Ectodermal cell (in vitro differentiated cells): ENCODE measurements at regions not wholly inside any gene's neighbourhood (a gene's known extent, or its start where the extent isn't known, plus 50 kb on each side); places are given as distances from the start of the nearest gene placed in this dataset.

ENCODE experiments used
- H3K27ac ChIP-seq: 2 replicates; pipeline ENCODE4 v1.7.0; 2013; ENCODE audit warnings: mild to moderate bottlenecking, low read depth, low read length; ENCODE audit not compliant: insufficient read depth, poor library complexity, severe bottlenecking
- H3K27me3 ChIP-seq: 2 replicates; pipeline ENCODE4 v1.7.0; 2013; ENCODE audit warnings: mild to moderate bottlenecking, low read length; ENCODE audit not compliant: insufficient read depth, control insufficient read depth, poor library complexity, severe bottlenecking
- H3K36me3 ChIP-seq: one replicate; pipeline ENCODE4 v1.7.0; 2013; ENCODE audit warnings: low read length; ENCODE audit not compliant: control insufficient read depth, insufficient read depth
- H3K4me1 ChIP-seq: one replicate; pipeline ENCODE4 v1.7.0; 2013; ENCODE audit warnings: low read length; ENCODE audit not compliant: control insufficient read depth, insufficient read depth
- H3K4me3 ChIP-seq: 2 replicates; pipeline ENCODE4 v1.7.0; 2013; ENCODE audit warnings: low read depth, low read length, control low read depth; ENCODE audit not compliant: insufficient read depth
- H3K9me3 ChIP-seq: 2 replicates; pipeline ENCODE4 v1.7.0; 2013; ENCODE audit warnings: mild to moderate bottlenecking, low read length, moderate library complexity; ENCODE audit not compliant: control insufficient read depth
- WGBS, 2 experiments: methylation state at CpG; one replicate each; pipeline ENCODE4 v1.1.7; 2013; ENCODE audit warnings: missing lambda C conversion rate in 2 of 2; 5-methylcytosine and 5-hydroxymethylcytosine counted together

DNA sequence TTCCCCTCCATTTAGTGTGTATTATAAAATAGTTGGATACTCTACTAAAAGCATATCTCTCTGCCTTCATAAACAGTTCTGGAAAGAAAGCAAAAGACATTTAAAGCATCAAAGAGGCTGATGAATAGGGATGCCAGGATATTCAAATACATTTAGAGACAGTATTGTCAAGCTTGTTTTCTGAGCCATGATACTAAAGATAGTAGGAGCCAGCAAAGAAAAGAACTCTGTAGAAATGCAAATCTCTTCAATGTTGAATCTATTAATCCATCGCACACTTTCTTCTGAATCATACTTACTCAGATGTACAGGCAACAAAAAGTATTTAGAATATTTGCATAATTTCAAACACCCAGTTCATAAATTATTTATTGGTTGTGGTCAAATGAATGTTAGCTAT is 207.1 kb upstream of the MEF2C start:
- Histone ChIP-seq H3K4me1 (no peaks in the 10 kb centered on the region), H3K36me3 (no peaks in the 10 kb centered on the region), H3K9me3 (no peaks in the 10 kb centered on the region), H3K4me3 (no peak overlapping the region), H3K27me3 (no peaks in the 10 kb centered on the region), H3K27ac (no peak overlapping the region)
- 100% methylated on average over 1 of the region's 1 CpG for WGBS, 2 experiments

DNA sequence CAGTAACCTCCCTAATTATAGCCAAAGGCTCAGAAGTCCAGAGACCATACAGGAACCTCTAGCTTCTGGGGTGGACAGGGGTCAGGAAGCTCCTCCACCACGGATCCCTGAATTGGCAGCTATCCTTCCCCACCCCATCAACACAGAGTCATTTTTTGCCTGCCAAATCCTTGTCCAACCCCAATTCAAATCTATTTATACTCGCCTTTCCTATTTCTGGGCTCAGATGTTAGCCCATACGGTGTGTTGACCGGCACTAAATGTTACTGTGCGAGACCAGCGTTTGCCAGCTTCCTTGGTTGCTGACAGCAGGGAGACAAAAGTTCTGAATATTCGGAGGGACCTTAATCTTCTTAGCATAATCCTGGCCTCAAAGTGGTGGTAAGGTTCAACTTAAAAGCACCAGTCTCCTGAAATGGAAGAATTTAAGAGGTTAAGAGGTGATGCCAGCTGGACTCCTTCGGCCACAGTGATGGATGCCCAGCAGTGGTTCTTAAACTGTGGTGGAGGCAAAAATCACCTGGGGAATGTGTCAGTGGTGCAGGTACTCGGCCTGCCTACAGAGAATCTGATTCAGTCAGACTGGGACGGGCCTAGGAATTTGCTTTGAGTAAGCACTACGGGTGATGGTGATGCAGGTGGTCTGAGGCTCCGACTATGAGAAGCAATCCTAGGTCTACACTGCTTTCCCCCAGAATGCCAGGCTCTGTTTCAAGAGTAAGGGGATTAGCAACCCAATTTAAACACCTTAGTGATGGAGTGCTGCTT is 204.8 kb upstream of the MEF2C start:
- Histone ChIP-seq H3K27ac (no peak overlapping the region), H3K4me1 (no peaks in the 10 kb centered on the region), H3K4me3 (no peak overlapping the region), H3K9me3 (no peaks in the 10 kb centered on the region), H3K27me3 (no peaks in the 10 kb centered on the region), H3K36me3 (no peaks in the 10 kb centered on the region)
- 75 to 78% methylated on average over 12 of the region's 12 CpGs for WGBS, 2 experiments

DNA sequence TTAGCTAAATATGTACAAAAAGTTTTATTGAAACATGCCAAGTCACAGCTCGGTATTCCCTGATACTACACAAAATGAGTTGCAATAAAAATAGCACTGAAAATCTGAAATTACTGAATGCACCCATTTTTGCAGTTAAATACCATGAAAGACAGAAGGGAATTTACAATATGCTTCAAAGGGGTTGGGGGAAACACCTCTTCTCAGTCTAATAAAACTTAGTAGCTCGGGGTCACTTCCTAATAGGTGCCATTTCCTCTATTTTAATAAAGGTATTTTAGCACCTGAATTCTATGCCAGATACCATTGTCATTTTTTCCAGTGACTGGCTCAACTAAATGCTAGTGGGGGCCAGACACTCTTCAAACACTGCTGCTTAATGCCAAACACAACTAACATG is 204.1 kb upstream of the MEF2C start:
- no peak overlapping the region for H3K27ac ChIP-seq
- no peaks in the 10 kb centered on the region for H3K9me3 ChIP-seq
- no peaks in the 10 kb centered on the region for H3K36me3 ChIP-seq
- H3K4me3 ChIP-seq = no peak overlapping the region
- H3K27me3 ChIP-seq = no peaks in the 10 kb centered on the region
- WGBS, 2 experiments = 89 to 97% methylated on average over 1 to 2 of the region's 2 CpGs
- no peaks in the 10 kb centered on the region for H3K4me1 ChIP-seq

DNA sequence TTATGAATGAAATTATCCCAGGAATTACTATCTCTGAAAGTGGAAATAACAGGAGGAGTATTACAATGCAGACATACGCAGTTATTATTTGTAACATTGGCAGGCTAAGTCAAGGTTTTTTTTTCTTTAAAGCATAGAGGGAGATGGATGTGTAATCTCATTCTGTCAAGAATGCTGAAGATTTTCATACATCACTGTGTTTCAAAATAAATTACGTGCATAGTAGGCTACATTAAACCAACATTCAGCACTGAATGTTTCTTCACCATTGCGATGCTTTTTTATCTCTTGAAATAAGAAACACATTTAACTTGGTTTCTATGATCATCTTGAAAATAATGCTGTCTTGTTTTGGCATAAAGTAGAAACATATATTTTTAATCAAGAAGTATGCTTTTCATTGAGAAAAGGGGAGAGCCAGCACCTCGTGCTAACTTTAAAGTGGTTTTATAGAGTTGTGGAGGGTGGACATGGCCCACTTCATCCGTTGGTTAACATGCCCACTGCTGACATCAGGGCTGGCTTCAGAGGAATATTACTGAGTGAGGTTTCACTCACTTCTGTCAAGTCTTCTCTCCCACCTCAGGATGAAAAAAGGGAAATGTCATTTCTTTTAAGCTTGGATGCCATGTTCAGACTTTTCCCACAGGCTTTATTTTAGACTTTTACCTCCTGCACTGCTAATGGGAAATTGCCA is 203.6 kb upstream of the MEF2C start:
- Histone ChIP-seq H3K27ac (no peak overlapping the region), H3K27me3 (no peaks in the 10 kb centered on the region), H3K4me1 (no peaks in the 10 kb centered on the region), H3K9me3 (no peaks in the 10 kb centered on the region), H3K36me3 (no peaks in the 10 kb centered on the region), H3K4me3 (no peak overlapping the region)
- WGBS, 2 experiments = 95 to 97% methylated on average over 4 to 5 of the region's 5 CpGs

DNA sequence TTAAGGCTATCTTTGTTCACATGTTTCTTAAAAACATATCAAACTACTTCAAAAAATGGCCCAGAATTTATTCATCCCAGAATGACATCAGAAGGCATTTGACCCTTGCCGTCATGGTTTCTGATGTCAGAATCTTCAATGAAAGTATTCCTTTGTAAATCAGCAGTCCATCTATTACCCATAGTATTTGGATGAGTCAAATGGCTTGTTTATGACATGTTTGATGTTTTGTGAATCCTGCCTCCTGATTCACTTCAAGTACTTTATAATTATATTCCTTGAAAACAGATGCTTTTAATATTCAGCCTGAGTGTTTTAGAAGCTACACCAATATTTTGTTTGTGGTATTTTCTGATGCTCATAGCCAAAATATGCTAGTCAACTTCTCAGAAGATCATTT is 200.8 kb upstream of the MEF2C start:
- WGBS, 2 experiments = 95 to 100% methylated on average over 1 of the region's 1 CpG
- Histone ChIP-seq H3K9me3 (no peaks in the 10 kb centered on the region), H3K4me1 (no peaks in the 10 kb centered on the region)

DNA sequence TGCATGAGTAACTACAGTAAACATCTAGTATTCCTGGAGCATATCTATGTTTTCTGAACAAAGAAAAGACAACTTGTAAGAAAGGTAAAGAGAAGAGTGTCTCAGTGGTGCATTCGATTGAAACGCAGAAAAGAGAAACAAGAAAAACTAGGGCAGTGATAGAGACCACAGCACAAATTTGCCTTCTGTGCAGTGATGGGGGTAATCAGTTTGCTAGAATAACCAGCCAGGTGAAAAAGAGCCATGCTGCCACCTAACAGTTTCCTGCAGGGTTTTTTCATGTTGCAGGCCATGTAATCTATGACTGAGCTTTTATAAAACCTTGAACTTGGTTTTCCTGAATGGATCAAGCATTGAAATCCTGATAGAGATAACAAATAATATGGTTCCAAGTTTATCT is 198.4 kb upstream of the MEF2C start:
- WGBS, 2 experiments = 92 to 95% methylated on average over 2 of the region's 2 CpGs
- no peaks in the 10 kb centered on the region for H3K4me1 ChIP-seq
- H3K4me3 ChIP-seq = no peak overlapping the region
- no peaks in the 10 kb centered on the region for H3K36me3 ChIP-seq
- no peaks in the 10 kb centered on the region for H3K9me3 ChIP-seq
- H3K27ac ChIP-seq = no peak overlapping the region
- no peaks in the 10 kb centered on the region for H3K27me3 ChIP-seq

More for the DNA sequence above, 200.8 kb upstream of the MEF2C start:
- Histone ChIP-seq H3K4me3 (no peak overlapping the region), H3K36me3 (no peaks in the 10 kb centered on the region), H3K27me3 (no peaks in the 10 kb centered on the region), H3K27ac (no peak overlapping the region)

DNA sequence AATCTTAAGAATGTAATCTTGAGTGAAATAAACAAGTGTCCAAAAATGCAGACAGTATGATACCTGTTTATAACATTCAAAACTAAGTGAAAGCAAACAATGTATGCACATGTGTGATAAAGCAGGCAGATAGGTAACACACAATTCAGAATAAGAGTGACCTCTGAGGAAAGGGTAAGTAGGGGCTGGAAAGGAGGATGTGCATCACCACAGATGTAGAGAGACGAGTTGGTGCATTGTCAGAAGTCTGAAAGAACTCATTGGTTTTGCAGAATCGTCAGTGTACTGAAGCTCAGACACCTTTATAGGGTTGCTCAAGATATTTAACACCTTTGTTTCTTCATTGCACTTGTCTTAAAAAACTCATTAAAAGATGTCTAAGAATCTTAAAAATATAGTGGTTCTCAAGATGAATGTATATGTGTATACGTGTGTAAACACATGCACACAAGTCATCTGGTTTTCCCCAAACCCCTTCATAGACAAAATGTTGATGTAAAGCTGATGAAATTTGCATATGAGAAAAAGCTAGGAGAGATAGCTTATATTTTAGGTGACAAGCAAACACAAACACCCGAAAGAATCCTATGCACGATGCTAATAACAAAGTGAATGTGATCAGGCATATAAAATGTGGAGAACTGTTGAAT is 197.6 kb upstream of the MEF2C start:
- 93 to 99% methylated on average over 4 to 5 of the region's 5 CpGs for WGBS, 2 experiments
- H3K36me3 ChIP-seq = no peaks in the 10 kb centered on the region
- no peaks in the 10 kb centered on the region for H3K9me3 ChIP-seq
- H3K4me3 ChIP-seq = no peak overlapping the region
- H3K27me3 ChIP-seq = no peaks in the 10 kb centered on the region
- H3K4me1 ChIP-seq = no peaks in the 10 kb centered on the region
- no peak overlapping the region for H3K27ac ChIP-seq

DNA sequence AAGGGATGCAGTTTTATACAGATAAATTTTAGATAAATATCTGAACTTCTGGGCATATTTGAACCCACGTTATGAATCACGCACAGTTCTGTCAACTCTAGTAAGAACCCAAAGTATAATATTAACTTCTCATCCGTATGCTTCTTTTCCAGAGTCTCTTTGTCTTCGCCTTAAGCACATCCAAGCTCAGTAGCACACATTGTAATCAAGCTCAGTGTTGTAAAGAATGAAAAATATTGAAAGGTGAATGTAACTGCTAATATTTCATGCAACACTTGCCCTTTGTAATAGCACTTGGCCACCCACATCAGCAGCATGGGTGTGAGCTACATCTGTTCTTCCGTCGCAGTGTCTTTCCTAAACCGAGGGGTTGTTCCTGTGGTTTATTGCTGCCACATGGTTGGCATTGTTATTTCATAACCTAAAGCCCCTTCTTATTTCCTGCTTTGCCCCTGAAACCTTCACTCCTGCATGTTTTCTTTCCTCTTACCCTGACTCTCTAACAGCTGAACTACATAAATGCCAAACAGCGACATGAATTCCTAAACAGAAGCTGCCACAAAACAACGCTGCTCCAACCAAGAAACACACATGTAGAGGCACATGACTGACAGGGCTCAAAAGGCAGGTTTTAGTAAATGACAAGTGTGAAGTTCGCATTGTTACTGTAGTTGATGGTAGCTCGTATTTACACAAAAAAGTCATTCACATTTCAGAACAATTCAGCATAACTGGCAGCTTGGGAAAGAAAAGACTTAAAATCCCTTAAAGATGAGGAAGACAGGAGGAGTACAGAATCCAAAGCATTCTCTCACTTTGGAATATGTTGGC is 190.1 kb upstream of the MEF2C start:
- H3K4me3 ChIP-seq = no peak overlapping the region
- 93 to 95% methylated on average over 9 to 11 of the region's 11 CpGs for WGBS, 2 experiments
- H3K27ac ChIP-seq = no peak overlapping the region
- no peaks in the 10 kb centered on the region for H3K9me3 ChIP-seq
- H3K4me1 ChIP-seq = no peaks in the 10 kb centered on the region
- H3K27me3 ChIP-seq = no peaks in the 10 kb centered on the region
- H3K36me3 ChIP-seq = no peaks in the 10 kb centered on the region

DNA sequence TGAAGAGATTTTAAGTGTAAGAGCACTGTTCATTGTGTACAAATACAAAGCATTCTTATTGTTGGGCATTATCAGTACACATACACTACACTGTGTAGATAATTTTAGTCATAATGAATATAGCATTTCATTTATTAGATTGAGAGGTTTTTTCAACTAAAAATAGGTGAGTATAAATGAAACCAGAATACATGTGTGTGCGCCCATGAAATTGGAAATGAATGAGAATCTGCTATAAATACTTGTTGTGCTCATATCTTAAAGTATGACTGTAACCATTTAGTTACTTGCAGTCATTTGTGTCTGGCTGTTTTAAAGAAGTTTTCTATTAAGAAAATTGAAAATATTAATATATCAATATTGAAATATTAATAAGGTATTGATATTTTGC is 189.0 kb upstream of the MEF2C start:
- 100% methylated on average over 1 of the region's 1 CpG for WGBS, 2 experiments
- H3K9me3 ChIP-seq = no peaks in the 10 kb centered on the region

More for the DNA sequence above, 189.0 kb upstream of the MEF2C start:
- Histone ChIP-seq H3K27me3 (no peaks in the 10 kb centered on the region), H3K36me3 (no peaks in the 10 kb centered on the region), H3K27ac (no peak overlapping the region), H3K4me3 (no peak overlapping the region), H3K4me1 (no peaks in the 10 kb centered on the region)
